DND-41 (cell line): ENCODE measurements at regions not wholly inside any gene's neighbourhood (a gene's known extent, or its start where the extent isn't known, plus 50 kb on each side); places are given as distances from the start of the nearest gene placed in this dataset.

ENCODE experiments used
- EZH2 ChIP-seq: IDR thresholded peaks from 3 replicates; pipeline ENCODE4 v1.6.1; 2012; ENCODE audit warnings: borderline replicate concordance, low read depth, mild to moderate bottlenecking, moderate library complexity, low read length, inconsistent platforms; ENCODE audit not compliant: severe bottlenecking
- TF ChIP-seq, protein P1 (sequence below): IDR thresholded peaks from 2 replicates; pipeline ENCODE4 v1.5.1; 2012; ENCODE audit warnings: borderline replicate concordance, low read length, moderate library complexity, mild to moderate bottlenecking; ENCODE audit not compliant: poor library complexity, severe bottlenecking; ENCODE audit errors: extremely low read depth

DNA sequence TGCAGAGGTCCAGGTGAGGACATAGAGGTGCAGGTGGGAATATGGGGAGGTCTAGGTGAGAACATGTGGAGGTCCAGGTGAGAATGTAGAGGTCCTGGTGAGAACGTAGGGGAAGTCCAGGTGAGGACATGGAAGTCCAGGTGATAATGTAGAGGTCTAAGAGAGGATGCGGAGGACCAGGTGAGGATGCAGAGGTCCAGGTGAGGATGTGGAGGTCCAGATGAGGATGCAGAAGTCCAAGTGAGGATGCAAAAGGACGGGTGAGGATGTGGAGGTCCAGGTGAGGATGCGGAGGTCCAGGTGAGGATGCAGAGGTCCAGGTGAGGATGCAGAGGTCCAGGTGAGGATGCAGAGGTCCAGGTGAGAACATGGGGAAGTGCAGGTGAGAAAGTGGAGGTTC lies 133.8 kb downstream of the MRPL36 start:
- TF ChIP-seq, protein P1, sequence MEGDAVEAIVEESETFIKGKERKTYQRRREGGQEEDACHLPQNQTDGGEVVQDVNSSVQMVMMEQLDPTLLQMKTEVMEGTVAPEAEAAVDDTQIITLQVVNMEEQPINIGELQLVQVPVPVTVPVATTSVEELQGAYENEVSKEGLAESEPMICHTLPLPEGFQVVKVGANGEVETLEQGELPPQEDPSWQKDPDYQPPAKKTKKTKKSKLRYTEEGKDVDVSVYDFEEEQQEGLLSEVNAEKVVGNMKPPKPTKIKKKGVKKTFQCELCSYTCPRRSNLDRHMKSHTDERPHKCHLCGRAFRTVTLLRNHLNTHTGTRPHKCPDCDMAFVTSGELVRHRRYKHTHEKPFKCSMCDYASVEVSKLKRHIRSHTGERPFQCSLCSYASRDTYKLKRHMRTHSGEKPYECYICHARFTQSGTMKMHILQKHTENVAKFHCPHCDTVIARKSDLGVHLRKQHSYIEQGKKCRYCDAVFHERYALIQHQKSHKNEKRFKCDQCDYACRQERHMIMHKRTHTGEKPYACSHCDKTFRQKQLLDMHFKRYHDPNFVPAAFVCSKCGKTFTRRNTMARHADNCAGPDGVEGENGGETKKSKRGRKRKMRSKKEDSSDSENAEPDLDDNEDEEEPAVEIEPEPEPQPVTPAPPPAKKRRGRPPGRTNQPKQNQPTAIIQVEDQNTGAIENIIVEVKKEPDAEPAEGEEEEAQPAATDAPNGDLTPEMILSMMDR = no peak
- no peak for TF ChIP-seq EZH2
